IMR-90 (cell line): ENCODE measurements at regions not wholly inside any gene's neighbourhood (a gene's known extent, or its start where the extent isn't known, plus 50 kb on each side); places are given as distances from the start of the nearest gene placed in this dataset.
A peak's percentile ranks its signal among the peaks of the same experiment; 100 is the strongest.

Source experiments
- ATAC-seq: fragments of 200-7000 bp; cut with Tn5 transposase; 2 replicates; pipeline ENCODE4 v1.9.1; 2020; ENCODE audit warnings: low read depth, mild to moderate bottlenecking, moderate library complexity
- BruUV-seq: library from RNA; stranded (reverse); fragments of 400-500 nt; replicated peaks from 2 replicates; lab custom pipeline; 2021; lab: Mats Ljungman, UMichigan
- CTCF ChIA-PET: fragments of 300-600 bp; formaldehyde crosslinking; extraction: SDS; loops from one replicate; lab custom pipeline; 2021; ENCODE audit warnings: antibody characterized with exemption; lab: Yijun Ruan, JAX
- POLR2A ChIA-PET: fragments of 300-600 bp; sonication (Branson Sonifier 250); formaldehyde crosslinking; loops from one replicate; lab custom pipeline; 2022; ENCODE audit warnings: antibody characterized with exemption; ENCODE audit not compliant: unreplicated experiment; lab: Charles Lee
- DNase-seq: peaks from one replicate; pipeline ENCODE4 v3.0.0; 2013
- H2AFZ ChIP-seq: replicated peaks from 2 replicates; pipeline ENCODE3; 2013; ENCODE audit warnings: low read length, mild to moderate bottlenecking; ENCODE audit not compliant: poor library complexity
- H2AK5ac ChIP-seq: 2 replicates; pipeline ENCODE4 v1.6.1; 2013; ENCODE audit warnings: low read depth, low read length, inconsistent platforms
- H2AK9ac ChIP-seq: replicated peaks from 2 replicates; pipeline ENCODE3; 2013; ENCODE audit warnings: mild to moderate bottlenecking, low read depth, low read length, moderate library complexity; ENCODE audit not compliant: poor library complexity
- H2BK120ac ChIP-seq: 2 replicates; pipeline ENCODE4 v1.6.1; 2013; ENCODE audit warnings: low read depth, low read length, inconsistent platforms
- H2BK15ac ChIP-seq: 3 replicates; pipeline ENCODE4 v1.6.1; 2013; ENCODE audit warnings: low read depth, low read length, inconsistent platforms
- H2BK20ac ChIP-seq: 2 replicates; pipeline ENCODE4 v1.6.1; 2013; ENCODE audit warnings: low read depth, mild to moderate bottlenecking, inconsistent platforms, low read length, moderate library complexity
- H2BK5ac ChIP-seq: 2 replicates; pipeline ENCODE4 v1.6.1; 2013; ENCODE audit warnings: mild to moderate bottlenecking, low read depth, low read length, inconsistent platforms; ENCODE audit not compliant: poor library complexity, severe bottlenecking
- H3K14ac ChIP-seq: replicated peaks from 2 replicates; pipeline ENCODE4 v1.6.1; 2013; ENCODE audit warnings: low read depth, low read length, inconsistent platforms
- H3K18ac ChIP-seq: 2 replicates; pipeline ENCODE4 v1.6.1; 2013; ENCODE audit warnings: low read depth, low read length, control low read depth
- H3K23ac ChIP-seq: 2 replicates; pipeline ENCODE4 v1.6.1; 2013; ENCODE audit warnings: low read depth, low read length, inconsistent platforms
- H3K27ac ChIP-seq: 2 replicates; pipeline ENCODE4 v1.5.1; 2013; ENCODE audit warnings: mild to moderate bottlenecking, control low read depth, low read length; ENCODE audit not compliant: insufficient read depth
- H3K27me3 ChIP-seq: 2 replicates; pipeline ENCODE4 v1.6.1; 2013; ENCODE audit warnings: low read length; ENCODE audit not compliant: control insufficient read depth, insufficient read depth
- H3K36me3 ChIP-seq: 2 replicates; pipeline ENCODE4 v1.6.1; 2013; ENCODE audit warnings: low read length, mixed read lengths; ENCODE audit not compliant: control insufficient read depth, insufficient read depth
- H3K4ac ChIP-seq: 2 replicates; pipeline ENCODE4 v1.6.1; 2013; ENCODE audit warnings: low read depth, low read length, inconsistent platforms
- H3K4me1 ChIP-seq: 2 replicates; pipeline ENCODE4 v1.6.1; 2013; ENCODE audit warnings: low read length, mixed read lengths; ENCODE audit not compliant: control insufficient read depth, insufficient read depth
- H3K4me2 ChIP-seq: 2 replicates; pipeline ENCODE4 v1.6.1; 2013; ENCODE audit warnings: low read depth, mild to moderate bottlenecking, control low read depth, low read length, moderate library complexity
- H3K4me3 ChIP-seq: 2 replicates; pipeline ENCODE4 v1.5.1; 2013; ENCODE audit warnings: low read depth, mild to moderate bottlenecking, control low read depth, low read length, moderate library complexity; ENCODE audit not compliant: insufficient read depth
- H3K56ac ChIP-seq: 2 replicates; pipeline ENCODE4 v1.6.1; 2013; ENCODE audit warnings: low read length, inconsistent platforms; ENCODE audit not compliant: insufficient read depth; ENCODE audit errors: extremely low read depth
- H3K79me1 ChIP-seq, 2 experiments: 2 replicates each; pipeline ENCODE4 v1.6.1; 2013; ENCODE audit warnings: low read length in 2 of 2, inconsistent platforms in 1 of 2, low read depth in 1 of 2
- H3K9ac ChIP-seq: 2 replicates; pipeline ENCODE4 v1.6.1; 2013; ENCODE audit warnings: low read depth, low read length, control low read depth
- H3K9me1 ChIP-seq: 2 replicates; pipeline ENCODE4 v1.6.1; 2013; ENCODE audit warnings: low read length, inconsistent platforms; ENCODE audit not compliant: insufficient read depth
- H3K9me3 ChIP-seq: 2 replicates; pipeline ENCODE4 v1.6.1; 2013; ENCODE audit warnings: low read length; ENCODE audit not compliant: control insufficient read depth, insufficient read depth
- H4K20me1 ChIP-seq: 2 replicates; pipeline ENCODE4 v1.6.1; 2013; ENCODE audit warnings: low read length, inconsistent platforms; ENCODE audit not compliant: insufficient read depth
- H4K5ac ChIP-seq: 2 replicates; pipeline ENCODE4 v1.6.1; 2013; ENCODE audit warnings: mild to moderate bottlenecking, low read depth, low read length, control low read depth
- H4K8ac ChIP-seq, 2 experiments: 2 replicates each; pipeline ENCODE4 v1.6.1; 2013; ENCODE audit warnings: low read depth in 2 of 2, low read length in 2 of 2, control low read depth in 1 of 2, inconsistent platforms in 1 of 2
- H4K91ac ChIP-seq: 2 replicates; pipeline ENCODE4 v1.6.1; 2013; ENCODE audit warnings: low read depth, low read length, inconsistent platforms; ENCODE audit not compliant: insufficient read depth
- BHLHE40 ChIP-seq: fragments of 150-350 bp; IDR thresholded peaks from 2 replicates; pipeline ENCODE4 v1.6.1; 2016; ENCODE audit warnings: mild to moderate bottlenecking, low read depth, low read length
- CEBPB ChIP-seq: IDR thresholded peaks from 2 replicates; pipeline ENCODE4 v1.6.1; 2012; ENCODE audit warnings: low read depth, low read length, improper control_type of control experiment
- CHD1 ChIP-seq: IDR thresholded peaks from 2 replicates; pipeline ENCODE4 v1.6.1; 2012; ENCODE audit warnings: low read depth, low read length, improper control_type of control experiment
- CTCF ChIP-seq: conservative IDR thresholded peaks from 2 replicates; pipeline ENCODE4 v1.5.1; 2012; ENCODE audit warnings: mild to moderate bottlenecking, low read depth, low read length, improper control_type of control experiment
- FOS ChIP-seq: fragments of 150-350 bp; IDR thresholded peaks from 2 replicates; pipeline ENCODE4 v1.6.1; 2016; ENCODE audit warnings: low read depth, low read length
- MAFK ChIP-seq: IDR thresholded peaks from 2 replicates; pipeline ENCODE4 v1.6.1; 2012; ENCODE audit warnings: low read depth, low read length, improper control_type of control experiment
- MXI1 ChIP-seq: IDR thresholded peaks from 2 replicates; pipeline ENCODE4 v1.6.1; 2012; ENCODE audit warnings: low read depth, mild to moderate bottlenecking, low read length, moderate library complexity, borderline replicate concordance
- NFE2L2 ChIP-seq: fragments of 150-350 bp; IDR thresholded peaks from 2 replicates; pipeline ENCODE4 v1.6.1; 2016; ENCODE audit warnings: low read depth, mild to moderate bottlenecking, low read length
- POLR2A ChIP-seq: IDR thresholded peaks from 2 replicates; pipeline ENCODE4 v1.6.1; 2012; ENCODE audit warnings: mild to moderate bottlenecking, low read depth, low read length
- RAD21 ChIP-seq: IDR thresholded peaks from 2 replicates; pipeline ENCODE4 v1.6.1; 2012; ENCODE audit warnings: low read length, improper control_type of control experiment
- RCOR1 ChIP-seq: IDR thresholded peaks from 2 replicates; pipeline ENCODE4 v1.6.1; 2012; ENCODE audit warnings: mild to moderate bottlenecking, low read length, improper control_type of control experiment; ENCODE audit not compliant: insufficient replicate concordance
- SMC3 ChIP-seq: fragments of 150-350 bp; IDR thresholded peaks from 2 replicates; pipeline ENCODE4 v1.6.1; 2016; ENCODE audit warnings: low read depth, mild to moderate bottlenecking, antibody characterized with exemption, low read length, moderate library complexity
- USF2 ChIP-seq: fragments of 150-350 bp; IDR thresholded peaks from 2 replicates; pipeline ENCODE4 v1.6.1; 2017; ENCODE audit warnings: mild to moderate bottlenecking, antibody characterized with exemption, low read length, low read depth
- WGBS, 2 experiments: methylation state at CpG; one replicate each; pipeline versions ENCODE4 v1.1.5 to v1.1.7; 2013; ENCODE audit warnings: missing lambda C conversion rate in 2 of 2; ENCODE audit not compliant: insufficient read length in 1 of 2; ENCODE audit errors: extremely low coverage in 2 of 2; 5-methylcytosine and 5-hydroxymethylcytosine counted together
- dilution Hi-C: fragments of 300-500 bp; cut with HindIII; formaldehyde crosslinking; loops from one replicate; pipeline ENCODE4 v1.14.3; 2018; ENCODE audit warnings: low sequenced_read_pairs; ENCODE audit not compliant: unreplicated experiment
- in situ Hi-C: fragments of 300-500 bp; cut with MboI; formaldehyde crosslinking; loops from 3 replicates; pipeline ENCODE4 v1.14.3; 2019; ENCODE audit warnings: low sequenced_read_pairs, inconsistent platforms, mixed read lengths
- intact Hi-C: fragments of 100-400 bp; cut with micrococcal nuclease; formaldehyde crosslinking; loops from 2 replicates; pipeline ENCODE4 v1.10.0; 2022

- no peak for TF ChIP-seq NFE2L2
Measured at GRCh38 chr7:112877691-112878460, 87.7 kb upstream of the TMEM168 start (continued).

- Histone ChIP-seq H3K4ac (no peak overlapping the region), H2BK5ac (no peak overlapping the region), H3K27ac (no peak overlapping the region), H2BK15ac (no peak overlapping the region), H3K23ac (no peak overlapping the region), H3K56ac (no peak overlapping the region), H3K4me1 (peaks cover 2% of the 10 kb centered on the region), H3K27me3 (no peaks in the 10 kb centered on the region), H3K4me3 (no peak overlapping the region), H3K36me3 (peaks cover 3% of the 10 kb centered on the region; the same call in 1 of the 2 replicates), H2AFZ (no peak overlapping the region), H2AK5ac (no peak overlapping the region), H4K91ac (no peak overlapping the region), H2AK9ac (no peak overlapping the region), H3K9ac (no peak overlapping the region), H3K18ac (no peak overlapping the region), H4K20me1 (no peaks in the 10 kb centered on the region; the same call in 1 of the 2 replicates), H3K4me2 (no peak overlapping the region), H3K79me1 (peaks cover 14% of the 10 kb centered on the region in 2 experiments; a peak in 2 of 4 replicates), H3K9me1 (peaks cover 2% of the 10 kb centered on the region; the same call in 1 of the 2 replicates), H3K14ac (no peak overlapping the region), H3K9me3 (no peaks in the 10 kb centered on the region), H2BK120ac (no peak overlapping the region), H4K5ac (no peak overlapping the region), H4K8ac (no peak overlapping the region), H2BK20ac (no peak overlapping the region)
- WGBS, 2 experiments = no CpG with 5 or more reads among the region's 1 CpG
- POLR2A ChIA-PET = no interaction called here
- ATAC-seq (no peak; the same call in 1 of the 2 replicates), DNase-seq (peak; percentile 7)
- intact Hi-C loops = no loop called here
- in situ Hi-C loops = loop anchor here (25.0 kb wide), 1 partner anchor 1115 kb away; no protein-coding TSS in a partner anchor
- no TSS peak for BruUV-seq
- dilution Hi-C loops = no loop called here
- CTCF ChIA-PET = no interaction called here
- no peak for TF ChIP-seq MXI1
- no peak for TF ChIP-seq RAD21
- TF ChIP-seq CEBPB = no peak
- no peak for TF ChIP-seq BHLHE40
- TF ChIP-seq USF2 = no peak
- no peak for TF ChIP-seq MAFK
- no peak for TF ChIP-seq POLR2A
- TF ChIP-seq NFE2L2 = no peak
- TF ChIP-seq CTCF = no peak
- no peak for TF ChIP-seq CHD1
- no peak for TF ChIP-seq RCOR1
- no peak for TF ChIP-seq SMC3
- TF ChIP-seq FOS = no peak
Measured at GRCh38 chr7:112876877-112877276, 86.7 kb upstream of the TMEM168 start.
